Stimulated activated CD4-positive, alpha-beta T cell treated with anti-CD3 and anti-CD28 coated beads, Interleukin-12 subunit alpha, Interleukin-12 subunit beta, amount 100 ng/mL, for 48 hours (primary cell): ENCODE measurements at regions not wholly inside any gene's neighbourhood (a gene's known extent, or its start where the extent isn't known, plus 50 kb on each side); places are given as distances from the start of the nearest gene placed in this dataset.

ENCODE experiments used
- DNase-seq, 3 donors: peaks; one replicate each; pipeline ENCODE4 v3.0.0-alpha.2; 2020; ENCODE audit warnings: low read depth in 2 of 3, low spot score in 1 of 3

DNA sequence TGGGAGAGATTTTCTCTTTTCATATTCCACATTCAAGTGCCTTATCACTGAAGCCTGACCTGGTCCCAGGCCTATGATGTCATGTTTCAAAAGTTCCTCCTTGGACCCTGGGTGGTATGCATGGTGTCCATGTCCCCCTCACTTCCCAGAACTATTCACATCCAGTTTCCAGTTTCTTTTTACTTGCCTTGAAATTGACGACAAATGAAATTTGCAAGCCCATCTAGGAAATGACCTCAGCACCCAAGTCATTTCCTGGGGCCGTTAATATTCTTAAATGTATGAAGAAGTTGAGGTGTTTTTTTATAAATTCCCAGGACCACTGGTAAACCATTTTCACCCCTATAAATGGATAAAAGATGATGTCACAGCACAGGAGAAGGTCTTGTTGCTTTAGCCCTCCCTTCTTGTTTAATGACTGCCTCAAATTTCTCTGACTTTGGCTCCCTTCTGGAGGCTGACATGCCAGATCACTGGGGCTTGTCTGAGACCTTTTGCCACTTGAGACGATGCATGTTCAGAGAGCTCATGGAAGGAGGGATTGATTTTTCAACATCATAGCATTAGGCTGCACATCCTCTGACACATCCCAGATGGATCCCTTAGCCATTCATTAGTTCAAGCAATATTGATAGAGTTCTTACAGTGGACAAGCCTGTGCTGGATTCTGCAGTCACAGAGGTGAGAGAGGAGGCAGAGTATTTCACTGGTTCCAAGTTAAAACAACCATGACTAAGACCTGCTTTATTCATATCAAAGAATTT is 221.3 kb downstream of the PLPP3 start:
- DNase-seq, result no peak

DNA sequence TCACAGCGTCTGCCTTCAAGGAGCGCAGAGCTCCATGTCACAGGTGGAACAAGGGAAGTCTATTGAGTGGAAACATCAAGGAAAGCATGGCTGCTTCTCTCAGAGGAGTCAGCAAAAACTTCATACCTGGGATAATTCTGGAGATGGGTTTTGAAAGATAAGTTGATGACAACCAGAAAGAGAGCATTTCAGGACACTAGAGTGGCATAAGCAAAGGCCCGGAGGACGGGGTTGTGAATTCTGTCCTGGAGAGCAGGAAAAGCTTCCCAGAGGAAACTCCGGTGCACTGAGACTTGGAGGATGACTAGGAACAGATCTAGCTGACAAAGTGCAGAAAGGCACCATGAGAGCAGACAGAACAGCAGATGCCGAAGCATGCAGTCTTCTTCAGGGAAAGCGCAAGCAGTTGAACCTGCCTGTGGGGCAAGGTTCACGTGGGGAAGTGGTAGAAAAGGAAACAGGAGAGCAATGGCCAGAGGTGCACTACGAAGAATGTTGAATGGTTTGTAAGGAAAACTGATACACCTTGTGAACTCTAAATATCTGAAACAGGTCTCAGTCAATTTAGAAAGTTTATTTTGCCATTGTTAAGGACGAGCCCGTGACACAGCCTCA is 222.9 kb downstream of the PLPP3 start:
- no peak for DNase-seq

DNA sequence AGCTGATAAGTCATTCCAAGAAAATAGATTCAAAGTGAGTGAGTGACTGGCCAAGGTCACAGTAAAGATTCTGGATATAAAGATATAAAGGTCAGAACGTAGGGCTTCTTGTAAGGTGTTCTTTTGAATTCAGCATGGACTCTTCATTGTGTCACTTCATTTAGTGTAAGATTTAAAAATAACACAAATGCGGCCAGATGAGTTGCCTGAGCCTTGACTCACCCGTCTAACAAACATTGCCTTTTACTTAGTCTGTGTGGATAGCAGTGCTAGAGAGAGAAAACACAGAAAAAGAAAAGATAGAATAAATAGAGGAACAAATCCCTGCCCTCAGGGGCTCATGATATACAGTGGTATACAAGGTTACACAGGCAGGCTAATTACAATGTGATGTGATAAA is 223.4 kb downstream of the PLPP3 start:
- no peak for DNase-seq

DNA sequence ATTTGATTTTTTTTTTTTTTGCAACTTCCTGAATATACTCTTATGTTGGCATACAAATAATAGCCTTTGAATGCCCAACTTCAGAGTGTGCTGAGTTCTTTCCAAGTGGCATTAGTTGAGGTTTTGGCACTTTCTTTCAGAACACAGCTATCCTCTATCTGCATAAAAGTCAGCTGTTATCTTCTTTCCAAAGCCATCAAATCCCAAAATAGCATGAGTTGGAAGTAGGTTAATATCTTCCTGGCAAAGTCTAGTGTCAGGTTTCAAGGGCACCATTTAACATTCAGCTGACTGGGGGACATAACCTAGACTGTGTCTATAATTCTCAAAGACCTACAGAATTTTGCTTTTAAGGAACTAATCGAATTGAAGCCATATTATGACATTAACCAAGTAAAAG is 223.9 kb downstream of the PLPP3 start:
- no peak for DNase-seq

DNA sequence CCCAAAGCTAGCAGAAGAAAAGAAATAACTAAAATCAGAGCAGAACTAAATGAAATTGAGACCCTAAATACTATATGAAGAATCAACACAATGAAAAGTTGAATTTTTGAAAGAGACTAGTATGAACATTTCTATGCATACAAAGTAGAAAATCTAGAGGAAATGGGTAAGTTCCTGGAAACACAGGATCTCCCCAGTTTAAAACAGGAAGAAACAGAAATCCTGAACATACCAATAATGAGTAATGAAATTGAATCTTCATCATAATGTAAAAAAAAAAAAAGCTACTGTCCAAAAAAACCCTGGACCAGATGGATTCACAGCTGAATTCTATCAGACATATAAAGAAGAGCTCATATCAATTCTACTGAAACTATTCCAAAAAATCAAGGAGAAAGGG is 233.5 kb downstream of the PLPP3 start:
- DNase-seq, result no peak

DNA sequence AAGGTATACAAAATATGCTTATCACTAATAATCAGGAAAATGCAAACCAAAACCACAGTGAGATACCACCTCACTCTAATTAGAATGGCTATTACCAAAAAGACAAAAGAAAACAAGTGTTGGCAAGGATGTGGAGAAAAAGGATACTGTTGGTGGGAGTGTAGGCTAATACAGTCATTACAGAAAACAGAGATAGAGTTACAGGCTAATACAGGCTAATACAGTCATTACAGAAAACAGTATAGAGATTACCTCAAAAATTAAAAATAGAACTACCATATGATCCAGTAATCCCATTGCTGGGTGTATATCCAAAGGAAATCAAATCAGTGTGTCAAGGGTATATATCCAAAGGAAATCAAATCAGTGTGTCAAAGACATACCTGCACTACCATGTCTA is 238.4 kb downstream of the PLPP3 start:
- DNase-seq, result no peak

DNA sequence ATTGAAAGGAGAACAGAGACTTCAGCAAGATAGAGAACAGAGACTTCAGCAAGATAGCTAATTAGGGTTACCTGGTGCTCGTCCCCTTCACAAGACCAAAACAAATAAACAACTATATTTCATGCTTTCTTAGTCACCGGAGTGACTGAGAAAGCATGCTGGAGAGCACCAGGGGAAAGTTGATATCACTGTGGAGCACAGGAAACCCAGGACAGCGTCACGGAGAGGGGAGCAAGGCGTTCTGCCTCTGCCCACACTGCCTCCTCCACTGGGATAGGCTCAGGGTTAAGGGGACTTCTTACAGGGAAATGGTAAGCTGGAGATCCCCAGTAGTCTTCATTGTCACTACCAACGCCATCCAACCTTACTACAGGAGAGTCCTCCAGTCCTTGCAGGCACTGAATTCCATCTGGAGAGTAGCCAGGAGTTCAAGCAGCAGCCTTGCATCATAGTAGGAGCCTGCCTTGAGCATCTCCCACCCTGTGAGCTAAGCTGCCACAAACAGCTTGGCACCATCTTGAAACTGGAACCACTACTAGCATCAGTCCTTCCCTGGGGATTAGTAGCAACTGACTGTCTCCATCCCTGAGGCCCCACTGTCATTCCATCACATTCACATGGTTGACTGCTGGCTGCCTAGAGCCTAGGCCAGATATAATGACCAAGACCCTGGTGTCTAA is 239.4 kb downstream of the PLPP3 start:
- no peak for DNase-seq

DNA sequence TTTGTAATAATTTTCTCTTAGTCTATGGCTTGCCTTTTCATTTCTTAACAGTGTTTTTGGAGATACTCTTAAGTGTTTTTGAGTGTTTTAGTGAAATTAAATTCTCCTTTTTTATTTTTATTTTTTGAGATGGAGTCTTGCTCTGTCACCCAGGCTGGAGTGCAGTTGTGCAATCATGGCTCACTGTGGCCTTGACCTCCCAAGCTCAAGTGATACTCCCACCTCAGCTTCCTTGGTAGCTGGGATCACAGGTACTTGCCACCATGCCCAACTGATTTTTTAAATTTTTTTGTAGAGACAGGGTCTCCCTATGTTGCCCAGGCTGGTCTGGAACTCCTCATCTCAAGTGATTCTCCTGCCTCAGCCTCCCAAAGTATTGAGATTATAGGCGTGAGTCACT is 240.3 kb downstream of the PLPP3 start:
- no peak for DNase-seq

DNA sequence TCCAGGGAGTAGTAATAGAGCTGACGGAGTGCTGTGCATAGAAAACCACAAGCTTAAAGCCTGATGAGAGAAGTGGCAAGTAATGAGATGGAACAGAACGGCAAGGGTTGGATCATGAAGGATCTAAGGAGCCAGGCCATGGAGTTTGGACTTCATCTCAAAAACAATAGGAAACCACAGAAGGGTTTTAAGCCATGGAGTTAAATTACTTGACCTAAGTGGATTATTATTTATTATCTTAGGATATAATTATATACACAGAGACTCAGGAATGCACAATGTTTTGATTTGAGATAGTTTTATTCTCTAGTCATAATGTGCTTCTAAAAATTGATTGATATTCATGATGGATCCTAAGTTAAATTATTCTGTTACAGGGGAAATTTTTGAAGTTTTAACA is 242.4 kb downstream of the PLPP3 start:
- DNase-seq, result no peak

DNA sequence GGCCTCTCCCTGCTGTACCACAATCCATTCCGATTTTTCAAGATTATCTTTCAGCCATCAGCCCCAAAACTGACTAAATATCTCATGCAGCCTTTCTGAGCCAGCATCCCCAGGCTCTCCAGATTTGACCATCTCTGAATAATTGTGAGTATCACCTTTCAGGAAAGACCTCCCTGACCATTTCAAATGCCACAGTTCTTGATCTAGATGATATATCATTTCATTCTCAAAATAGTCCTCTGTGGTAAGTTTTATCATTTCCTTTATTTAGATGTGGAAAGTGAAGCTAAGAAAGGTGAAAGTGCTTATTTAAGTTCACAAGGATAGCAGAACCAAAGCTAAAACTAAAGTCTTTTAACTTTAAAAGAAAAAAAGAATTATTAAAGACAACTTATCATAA is 244.0 kb downstream of the PLPP3 start:
- no peak for DNase-seq

DNA sequence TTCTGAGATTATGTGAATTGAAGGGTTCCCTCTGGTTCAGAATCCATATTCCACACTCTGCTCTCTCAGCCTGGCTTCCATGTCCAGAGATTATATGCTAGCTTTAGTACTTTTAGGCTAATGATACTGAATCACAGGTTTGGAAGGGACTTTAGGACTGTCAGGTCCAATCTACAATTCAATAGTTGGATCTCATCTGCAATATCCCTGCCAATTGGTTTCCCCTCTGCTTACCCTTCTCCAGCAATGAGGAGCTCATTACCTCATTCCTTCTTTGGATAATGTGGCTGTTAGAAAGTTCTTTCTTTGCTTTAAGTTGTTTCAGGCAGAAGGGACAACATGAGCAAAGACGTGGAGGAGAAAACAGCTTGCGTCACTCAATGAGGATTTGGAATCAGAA is 245.3 kb downstream of the PLPP3 start:
- no peak for DNase-seq

DNA sequence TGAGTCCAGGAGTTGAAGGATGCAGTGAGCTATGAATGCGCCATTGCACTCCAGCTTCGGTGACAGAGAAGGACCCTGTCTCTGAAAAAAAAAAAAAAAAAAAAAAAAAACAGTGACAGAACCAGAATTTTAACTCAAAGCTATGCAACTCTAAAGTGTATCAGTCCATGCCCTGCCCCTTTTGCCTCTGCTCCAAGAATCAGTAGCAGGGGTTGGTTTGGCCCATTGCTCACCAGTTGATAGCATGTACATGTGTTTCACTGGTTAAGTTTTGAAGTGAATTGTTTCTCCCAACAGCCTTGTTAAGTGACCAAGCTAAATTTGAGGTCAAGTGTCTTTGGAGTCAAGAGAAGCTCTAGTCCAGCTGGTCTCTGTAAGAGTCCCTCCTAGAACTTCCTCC is 245.9 kb downstream of the PLPP3 start:
- DNase-seq, result no peak

DNA sequence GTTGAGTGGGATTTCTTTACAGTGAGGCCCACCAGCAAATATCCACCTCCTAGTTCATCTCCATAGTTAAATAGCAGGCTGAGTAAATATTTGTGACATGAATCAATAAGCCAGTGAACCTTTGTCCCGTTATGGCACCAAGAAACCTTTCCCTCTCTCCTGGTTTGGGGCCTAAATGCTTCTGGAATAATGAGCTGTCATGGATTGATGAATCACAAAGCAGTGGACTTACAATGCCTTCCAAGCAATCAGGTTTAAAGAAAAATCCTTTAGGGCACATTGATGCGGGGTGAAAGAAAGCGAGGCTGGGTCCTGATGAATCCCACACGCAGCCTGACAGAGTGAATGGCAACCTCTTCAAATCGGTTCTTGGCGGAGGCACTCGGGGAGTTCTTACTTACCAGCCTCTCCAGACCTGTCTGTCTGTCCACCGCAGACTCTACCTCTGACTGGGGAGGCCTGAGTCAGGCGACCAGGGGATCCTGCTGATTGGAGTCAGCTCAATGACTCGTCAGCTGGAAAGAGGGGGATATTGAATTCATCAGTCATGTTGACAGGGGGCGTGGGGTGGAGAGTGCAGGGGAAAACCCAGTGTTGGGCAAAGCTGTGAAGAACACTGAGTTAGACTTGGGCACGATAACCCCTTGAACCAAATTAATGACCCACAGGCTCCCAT is 247.3 kb downstream of the PLPP3 start:
- no peak for DNase-seq

DNA sequence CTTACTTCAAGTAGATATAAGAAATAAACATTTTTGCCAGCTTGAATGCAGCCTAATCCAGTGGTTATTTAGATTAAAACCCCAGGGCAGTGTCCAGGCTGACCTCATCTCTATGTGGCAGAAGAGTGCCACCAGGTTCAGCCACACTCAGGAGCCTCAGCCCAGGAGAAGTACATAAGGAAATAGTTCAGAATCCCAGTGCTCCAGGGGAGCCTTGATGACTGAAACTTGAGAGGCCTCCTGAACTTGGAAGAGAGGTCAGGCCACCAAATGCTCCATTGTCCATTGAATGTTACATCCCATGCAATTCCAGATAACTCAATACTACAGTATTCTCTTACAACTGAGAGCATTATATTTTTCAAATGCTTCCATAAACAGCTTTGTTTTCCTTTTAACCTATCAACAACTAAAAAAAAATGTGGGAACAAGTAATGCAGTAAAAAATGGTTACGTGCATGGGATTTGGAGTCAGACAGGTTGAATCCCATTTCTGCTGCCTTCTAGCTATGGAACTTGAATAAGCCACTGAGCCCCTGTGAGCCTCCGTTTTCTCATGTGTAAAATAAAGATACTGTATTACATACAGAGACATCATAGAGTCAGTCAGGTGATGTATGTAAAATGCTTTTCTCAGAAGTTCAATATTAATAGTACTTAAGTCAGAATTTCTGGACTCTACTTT is 248.0 kb downstream of the PLPP3 start:
- no peak for DNase-seq

DNA sequence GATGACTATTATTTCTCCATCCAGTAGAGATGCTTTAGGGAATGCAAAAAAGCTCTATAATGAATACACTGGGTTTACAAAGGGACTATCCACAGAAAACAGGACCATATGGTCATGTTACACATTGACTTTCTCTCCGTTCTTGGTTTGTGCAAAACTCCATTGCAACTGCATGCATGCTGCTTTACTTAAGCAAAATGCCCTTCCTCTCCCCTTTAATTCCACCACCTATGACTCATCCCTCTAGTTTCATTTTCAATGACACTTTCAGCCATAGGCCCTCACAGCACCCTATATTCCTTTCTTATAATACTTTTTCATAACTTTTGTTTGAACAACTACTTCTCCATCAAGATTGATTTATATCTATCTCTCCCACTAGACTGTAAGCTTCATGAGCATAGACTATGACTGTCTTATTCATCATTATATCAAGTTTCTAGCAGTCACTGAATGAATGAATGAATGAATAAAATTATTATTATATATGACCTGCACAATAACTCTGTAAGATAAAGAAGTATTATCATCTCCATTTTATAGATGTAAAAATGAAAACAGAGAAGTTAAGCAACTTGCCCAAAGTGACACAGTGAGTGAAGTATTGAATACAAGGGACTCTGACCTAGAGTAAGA is 248.9 kb downstream of the PLPP3 start:
- no peak for DNase-seq

DNA sequence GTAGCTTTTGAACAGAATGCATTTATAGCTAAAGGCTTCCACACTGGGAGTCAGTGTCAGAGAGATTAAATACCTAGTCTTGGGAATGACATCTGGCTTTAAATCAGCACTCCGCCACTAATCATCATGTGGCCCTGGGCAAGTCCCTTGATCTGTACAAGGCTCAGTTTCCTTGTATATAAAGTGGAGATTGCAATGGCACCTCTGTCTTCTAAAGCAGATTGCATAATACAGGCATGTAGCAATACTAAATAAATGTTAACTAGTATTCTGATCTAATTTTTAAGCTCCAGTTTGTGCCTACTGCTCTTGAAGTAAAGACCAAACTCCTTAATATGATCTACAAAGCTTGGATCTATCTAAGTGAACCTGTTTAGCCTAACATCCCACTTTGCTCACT is 249.4 kb downstream of the PLPP3 start:
- DNase-seq, result no peak

DNA sequence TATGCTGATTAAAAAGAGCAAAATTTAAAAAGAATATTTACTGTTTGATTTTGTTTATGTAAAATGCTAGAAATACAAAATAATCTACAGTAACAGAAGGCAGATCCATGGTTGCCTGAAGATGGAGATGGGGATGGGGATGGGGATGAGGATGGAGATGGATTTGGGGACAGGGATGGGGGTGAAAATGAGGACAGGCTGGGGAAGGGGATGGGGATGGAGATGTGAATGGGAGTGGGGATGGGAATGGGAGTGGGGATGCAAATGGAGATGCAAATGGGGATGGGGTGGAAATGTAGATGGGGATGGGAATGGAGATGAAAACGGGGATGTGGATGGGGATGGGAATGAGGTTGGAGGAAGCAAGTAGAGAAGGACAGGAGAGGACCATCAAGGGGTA is 252.2 kb downstream of the PLPP3 start:
- DNase-seq, result no peak

DNA sequence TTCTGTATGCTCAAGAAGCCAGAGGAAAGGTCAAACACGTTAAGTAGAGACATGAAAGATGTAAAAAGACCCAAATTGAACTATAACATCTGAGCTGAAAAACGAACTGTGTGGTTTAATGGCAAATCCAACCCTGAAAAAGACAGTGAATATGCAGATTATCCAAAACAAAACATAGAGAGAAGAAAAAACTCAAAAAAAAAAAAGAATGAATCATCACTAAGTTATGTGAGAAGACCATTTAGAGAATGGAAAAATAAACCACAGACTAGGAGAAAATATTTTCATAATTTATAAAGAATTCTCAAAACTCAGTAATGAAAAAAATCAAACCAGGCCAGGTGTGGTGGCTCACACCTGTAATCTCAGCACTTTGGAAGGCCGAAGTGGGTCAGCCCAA is 253.3 kb downstream of the PLPP3 start:
- DNase-seq, result no peak

DNA sequence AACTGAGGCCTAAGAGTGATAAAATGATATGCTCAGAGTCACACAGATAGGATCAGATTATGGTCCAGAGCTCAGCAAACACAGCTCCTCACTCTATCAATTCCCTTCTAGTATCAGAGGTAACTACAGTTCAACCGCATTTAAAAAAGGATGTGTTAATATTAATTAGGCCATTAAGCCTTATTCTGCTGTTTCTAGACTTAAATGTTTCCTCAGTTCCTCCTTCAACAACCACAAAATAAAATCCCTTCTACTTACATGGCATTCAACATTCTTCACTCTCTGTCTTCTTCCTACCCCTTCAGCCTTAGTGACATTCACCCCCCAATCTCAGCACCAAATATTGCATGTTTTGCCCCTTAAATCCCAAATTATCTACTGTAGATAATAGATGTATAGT is 254.9 kb downstream of the PLPP3 start:
- no peak for DNase-seq

DNA sequence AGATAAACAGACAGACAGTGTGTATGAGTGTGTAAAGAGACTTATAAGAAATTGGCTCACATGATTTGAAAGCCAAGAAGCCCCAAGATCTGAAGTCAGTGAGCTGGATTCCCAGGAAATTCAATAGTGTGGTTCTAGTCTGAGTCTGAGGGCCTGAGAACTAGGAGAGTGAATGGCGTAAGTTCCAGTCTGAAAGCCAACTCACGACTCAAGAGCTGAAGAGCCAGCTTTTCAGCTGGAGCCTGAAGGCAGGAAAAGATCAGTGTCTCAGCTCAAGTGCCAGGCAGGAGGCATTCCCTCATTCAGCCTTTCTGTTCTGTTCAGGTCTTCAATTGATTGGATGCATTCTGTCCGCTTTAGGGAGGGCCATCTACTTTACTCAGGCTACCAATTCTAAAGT is 257.2 kb downstream of the PLPP3 start:
- no peak for DNase-seq

DNA sequence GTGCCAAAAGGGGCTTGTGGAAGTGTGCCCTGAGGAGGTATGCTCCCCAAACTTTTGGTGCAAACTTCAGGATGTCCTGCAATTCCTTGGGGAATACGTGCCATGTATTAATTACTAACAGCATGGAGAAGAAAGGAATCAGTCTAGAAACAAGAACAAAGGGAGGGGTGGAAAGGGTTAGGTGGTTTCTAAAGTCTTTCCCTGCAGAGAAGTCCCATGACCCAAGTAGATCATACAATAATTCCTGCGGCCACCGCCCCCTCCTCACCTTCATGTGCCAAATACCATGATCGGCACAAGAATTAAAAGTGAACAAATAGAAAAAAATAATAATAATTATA is 258.2 kb downstream of the PLPP3 start:
- no peak for DNase-seq
